ENCODE measurements at regions not wholly inside any gene's neighbourhood (a gene's known extent, or its start where the extent isn't known, plus 50 kb on each side); places are given as distances from the start of the nearest gene placed in this dataset.
"Not testable (repeated sequence)": the region's sequence is repeated elsewhere in the genome, so short reads cannot be mapped to it uniquely, and the experiment has no call there.

DNA sequence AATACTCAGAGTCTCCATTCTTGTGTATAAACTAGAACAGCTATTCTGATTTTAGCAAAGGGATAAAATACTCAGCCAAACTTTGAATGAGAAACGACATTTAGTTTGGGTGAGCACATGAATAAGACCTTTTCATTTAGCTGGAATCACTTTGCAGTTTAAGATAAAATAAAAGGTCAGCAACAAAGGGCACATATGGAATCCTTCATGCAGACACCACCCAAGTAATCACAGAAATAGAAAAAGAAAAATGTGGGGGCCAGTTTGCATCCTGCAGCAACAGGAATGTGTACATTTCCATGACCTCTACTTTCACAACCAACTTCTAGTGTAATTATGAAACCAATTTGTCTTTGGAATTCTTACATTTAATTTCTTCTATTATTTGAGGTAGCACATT, 1637.4 kb downstream of the PCDH9 start:
- DNase-seq, result no peak

DNA sequence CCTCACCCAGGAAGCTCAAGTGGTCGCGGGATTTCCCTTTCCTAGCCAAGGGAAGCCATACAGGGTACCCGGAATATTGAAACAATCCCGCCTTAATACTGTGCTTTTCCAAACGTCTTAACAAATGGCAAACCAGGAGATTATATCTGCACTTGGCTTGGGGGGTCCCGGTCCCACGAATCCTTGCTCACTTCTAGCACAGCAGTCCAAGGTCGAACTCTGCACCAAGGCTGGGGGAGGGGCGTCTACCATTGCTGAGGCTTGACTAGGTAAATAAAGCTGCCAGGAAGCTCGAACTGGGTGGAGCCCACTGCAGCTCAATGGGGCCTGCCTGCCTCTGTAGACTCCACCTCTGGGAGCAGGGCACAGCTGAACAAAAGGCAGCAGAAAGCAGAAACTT, 1644.8 kb downstream of the PCDH9 start:
- no peak for DNase-seq

DNA sequence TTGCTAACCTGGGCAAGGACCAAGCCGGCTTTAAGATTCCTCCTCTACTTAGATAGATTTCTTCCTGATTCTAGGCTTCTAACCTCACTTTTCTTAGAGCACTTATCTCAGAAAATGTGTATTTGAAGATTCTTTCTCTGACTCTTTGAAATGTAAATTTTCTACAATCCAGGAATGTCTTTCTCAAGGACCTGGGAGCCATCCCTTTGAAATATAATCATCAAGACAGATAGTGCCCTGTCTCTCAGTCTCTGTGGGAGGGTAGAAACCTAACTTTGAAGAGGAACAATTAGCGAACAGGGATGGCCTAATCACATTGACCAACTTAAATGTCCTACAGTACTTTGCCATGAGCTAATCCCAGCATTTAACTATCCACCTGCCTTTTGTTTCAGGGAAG, 1646.0 kb downstream of the PCDH9 start:
- no peak for DNase-seq

DNA sequence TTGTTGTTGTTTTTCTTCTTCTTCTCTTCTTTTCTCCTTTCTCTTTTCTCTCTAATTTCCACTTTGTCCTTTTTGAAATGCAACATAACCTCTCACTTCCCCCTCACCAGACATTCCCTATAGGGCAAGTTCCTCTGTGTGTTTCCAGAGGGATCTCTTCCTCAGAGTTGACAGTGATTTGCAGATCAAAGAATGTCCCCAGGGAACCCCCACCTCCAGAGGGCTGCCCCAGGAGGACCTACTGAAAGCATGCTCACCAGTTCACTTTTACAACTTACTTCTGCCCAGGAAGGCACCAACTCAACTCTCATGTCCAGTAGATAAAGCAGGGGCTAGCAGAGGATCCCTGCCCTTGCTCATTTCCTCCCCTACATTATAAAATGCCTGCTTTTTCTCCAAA, 1648.0 kb downstream of the PCDH9 start:
- no peak for DNase-seq

DNA sequence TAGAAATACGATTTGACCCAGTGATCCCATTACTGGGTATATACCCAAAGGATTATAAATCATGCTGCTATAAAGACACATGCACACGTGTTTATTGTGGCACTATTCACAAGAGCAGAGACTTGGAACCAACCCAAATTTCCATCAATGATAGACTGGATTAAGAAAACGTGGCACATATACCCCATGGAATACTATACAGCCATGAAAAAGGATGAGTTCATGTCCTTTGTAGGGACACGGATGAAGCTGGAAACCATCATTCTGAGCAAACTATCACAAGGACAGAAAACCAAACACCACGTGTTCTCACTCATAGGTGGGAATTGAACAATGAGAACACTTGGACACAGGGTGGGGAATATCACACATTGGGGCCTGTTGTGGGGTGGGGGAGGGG, 1665.6 kb downstream of the PCDH9 start:
- DNase-seq, result not testable (repeated sequence)

DNA sequence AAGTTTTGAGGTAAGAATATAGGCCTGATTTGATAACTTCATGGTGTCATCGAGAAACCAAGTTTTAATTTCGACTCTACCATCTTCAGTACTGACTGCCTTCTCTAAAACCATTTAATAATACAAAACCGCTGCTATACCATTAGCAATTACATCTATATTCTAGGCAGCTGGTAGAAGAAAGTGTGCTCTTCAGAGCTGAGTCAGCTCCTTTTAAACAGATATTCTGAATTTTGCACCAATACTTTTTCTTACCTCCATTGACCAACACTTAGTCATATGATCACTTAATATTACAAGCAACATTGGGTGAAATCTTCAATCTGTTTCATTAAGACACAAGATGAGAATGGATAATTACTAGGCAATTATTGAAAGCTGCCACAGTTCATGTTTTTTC, 1667.8 kb downstream of the PCDH9 start:
- no peak for DNase-seq

DNA sequence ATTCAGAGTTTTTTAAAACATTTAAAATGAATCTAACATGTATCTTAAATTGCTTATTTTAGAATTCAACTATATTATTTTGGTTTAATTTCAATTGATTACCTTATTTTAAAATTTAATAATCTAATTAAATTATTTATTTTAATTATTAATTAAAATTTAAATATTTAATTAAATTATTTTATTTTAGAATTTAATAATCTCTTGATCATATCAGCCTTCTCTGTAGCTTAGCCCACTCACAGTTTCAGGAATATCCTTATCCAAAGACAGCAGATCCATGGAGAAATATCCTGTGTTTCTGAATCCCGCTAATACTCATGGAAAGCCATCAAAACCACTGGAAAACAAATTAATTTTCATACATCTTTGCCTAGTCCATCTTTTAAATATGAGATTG, 1669.2 kb downstream of the PCDH9 start:
- no peak for DNase-seq

DNA sequence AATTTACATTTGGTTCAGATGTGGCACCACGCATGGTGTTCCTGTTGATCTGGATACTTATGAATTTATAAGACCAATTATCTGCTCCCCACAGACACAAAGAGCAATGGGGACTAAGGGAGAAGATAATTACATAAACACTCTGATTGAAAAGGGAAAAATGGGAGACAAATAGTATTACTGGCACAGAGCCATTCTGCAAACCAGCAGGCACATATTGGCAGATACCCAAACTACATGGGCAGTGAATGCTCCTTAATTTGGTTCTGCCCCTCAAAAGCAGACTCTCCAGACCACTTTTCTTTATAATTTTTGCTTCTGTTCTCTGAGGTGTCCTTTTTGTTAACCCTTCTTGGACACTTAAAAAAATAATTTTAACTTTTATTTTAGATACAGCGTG, 1674.2 kb downstream of the PCDH9 start:
- DNase-seq, result no peak

DNA sequence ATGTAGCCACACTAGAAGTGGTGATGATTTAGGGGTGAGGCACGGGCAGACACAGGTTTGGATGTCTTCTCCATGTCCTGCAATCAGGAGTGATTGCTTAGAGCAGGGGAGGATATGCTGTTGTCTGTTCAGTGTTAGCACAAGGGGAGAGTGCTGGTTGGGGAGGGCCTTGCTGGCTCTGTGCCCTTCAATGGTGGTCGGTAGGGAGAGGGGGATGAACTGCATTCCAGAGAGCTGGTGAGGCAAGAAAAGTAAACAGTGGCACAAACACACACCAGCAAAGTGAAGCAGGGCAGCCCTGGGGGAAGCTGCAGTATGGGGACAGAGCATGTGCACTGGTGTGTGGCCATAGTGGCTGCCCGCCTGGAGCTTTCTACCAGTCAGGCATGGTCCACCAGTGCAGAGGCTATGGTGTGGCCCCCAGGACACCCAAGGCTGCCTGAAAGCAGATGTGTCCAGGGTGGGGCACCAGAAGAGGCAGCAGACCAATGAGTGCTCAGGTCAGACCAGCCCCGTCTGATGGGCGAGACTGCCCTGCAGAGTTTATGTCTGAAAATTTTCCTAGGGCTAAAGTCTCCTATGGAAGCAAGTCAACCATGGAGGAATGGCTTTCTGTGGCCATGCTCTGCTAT, 1676.9 kb downstream of the PCDH9 start:
- DNase-seq, result no peak

DNA sequence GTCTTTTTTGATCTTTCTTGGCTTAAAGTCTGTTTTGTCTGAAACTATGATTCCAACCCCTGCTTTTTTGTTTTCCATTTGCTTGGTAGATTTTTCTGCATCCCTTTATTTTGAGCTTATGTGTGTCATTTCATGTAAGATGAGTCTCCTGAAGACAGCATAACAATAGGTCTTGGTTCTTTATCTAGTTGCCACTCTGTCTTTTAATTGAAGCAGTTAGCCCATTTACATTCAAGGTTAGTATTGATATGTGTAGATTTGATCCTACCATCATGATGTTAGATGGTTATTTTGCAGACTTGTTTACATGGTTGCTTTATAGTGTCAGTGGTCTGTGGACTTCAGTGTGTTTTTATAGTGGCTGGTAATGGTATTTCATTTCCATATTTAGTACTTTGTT, 1678.9 kb downstream of the PCDH9 start:
- DNase-seq, result no peak

DNA sequence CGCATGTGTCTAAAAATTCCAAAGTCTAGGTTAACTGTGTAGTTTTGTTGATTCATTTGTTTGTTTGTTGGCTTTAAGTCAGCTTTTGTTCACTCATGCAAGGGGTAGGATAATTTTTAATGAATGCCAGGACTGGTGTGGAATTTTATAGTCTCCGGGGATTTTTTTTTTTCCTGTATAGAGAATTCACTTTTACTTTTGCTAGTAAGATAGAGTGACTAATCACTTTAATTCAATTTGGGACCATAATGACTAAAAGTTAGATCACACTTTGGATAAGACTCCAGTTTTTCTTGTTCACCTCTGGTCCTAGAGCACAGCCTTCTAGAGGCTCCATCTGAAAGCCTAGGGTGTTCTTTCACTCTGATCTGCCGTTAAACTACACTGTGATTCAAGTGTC, 1690.0 kb downstream of the PCDH9 start:
- no peak for DNase-seq

DNA sequence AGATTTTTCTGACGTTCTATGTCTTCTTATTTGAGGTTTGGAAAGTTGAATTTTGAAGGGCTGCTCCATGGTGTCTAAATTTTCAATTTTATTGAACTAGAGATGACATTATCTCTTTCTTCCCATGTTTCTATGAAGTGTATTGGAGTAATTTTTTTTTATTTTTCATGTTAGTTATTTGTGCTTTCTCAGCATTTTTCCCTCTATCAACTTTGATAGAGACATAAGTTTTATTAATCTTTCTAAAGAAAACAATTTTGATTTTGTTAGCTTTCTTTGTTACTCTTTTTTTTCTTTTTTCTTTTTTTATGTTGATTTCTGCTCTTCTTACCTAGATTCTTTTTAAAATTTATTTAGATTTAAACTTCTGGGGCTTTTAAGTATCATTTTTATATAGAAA, 1694.8 kb downstream of the PCDH9 start:
- no peak for DNase-seq

DNA sequence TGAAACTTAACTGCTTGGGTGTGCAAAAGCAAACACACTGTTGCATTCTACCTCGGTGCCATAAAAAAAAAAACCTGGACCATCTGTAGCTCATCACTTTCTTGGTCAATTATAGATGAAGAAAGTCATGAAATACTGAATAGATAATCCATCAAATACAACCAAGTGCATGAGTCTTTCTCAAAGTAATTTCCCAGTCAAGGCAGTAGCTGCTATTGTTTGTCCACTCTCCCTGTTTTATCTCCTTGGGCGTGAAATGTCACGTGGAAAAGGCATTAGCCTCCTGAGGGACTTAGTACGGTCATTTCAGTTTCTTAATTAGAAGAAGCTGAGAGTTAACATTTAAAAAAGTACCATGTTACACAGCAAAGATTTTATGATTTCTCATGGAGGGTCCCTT, 1697.9 kb downstream of the PCDH9 start:
- no peak for DNase-seq

DNA sequence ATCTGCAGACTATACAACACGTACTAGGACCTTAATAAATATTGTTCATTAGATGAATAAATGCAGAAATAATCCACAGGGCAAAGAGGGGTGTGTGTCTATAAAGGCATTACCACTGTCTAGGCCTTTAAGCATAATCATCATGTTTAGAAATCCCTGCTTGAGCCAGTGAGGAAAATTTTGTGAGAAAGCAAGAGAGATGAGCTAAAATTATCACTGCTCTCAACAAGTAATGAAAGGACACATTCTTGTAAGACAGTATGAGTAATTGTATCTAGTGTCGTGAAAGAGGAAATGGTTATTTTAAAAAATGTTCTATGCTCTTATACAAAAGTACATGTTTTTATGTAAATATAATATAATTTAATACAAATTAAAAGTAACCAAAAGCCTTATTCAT, 1699.4 kb downstream of the PCDH9 start:
- no peak for DNase-seq

DNA sequence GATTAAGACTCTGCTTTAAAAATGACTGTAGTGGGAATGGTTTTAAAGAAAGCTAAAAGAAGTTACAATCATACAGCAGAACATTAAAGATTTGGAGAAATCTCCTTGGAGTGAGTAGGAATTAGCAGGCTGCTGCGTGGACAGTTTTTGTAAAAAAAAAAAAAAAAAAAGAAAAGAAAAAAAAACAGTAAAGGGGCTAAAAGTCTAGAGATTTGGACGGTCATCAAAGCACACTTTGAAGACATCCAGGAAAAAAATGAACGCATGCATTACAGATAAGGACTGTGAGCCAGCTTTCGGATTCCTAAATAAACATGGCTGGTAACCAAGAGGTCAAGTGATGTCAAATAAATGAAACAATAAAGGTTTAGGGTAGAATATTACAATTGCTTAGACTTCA, 1700.6 kb downstream of the PCDH9 start:
- DNase-seq, result no peak

DNA sequence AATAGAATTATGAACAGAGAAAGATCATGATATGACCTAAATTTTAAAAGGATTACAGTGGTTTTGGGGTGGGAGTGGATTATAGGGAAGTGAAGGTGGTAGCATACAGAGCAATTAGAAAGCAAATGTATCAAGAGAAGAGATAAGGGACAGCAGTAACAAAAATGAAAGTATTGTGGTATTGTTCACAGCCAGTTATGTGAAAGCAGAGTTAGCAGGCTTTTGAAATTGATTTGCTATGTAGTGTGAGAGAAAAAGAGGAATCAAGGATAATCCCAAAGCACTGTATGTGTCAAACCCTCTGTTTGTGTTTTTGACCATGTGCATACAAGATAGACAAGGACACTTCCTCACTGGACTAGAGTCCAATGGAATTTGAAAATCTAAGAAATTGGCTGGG, 1721.4 kb downstream of the PCDH9 start:
- DNase-seq, result no peak

DNA sequence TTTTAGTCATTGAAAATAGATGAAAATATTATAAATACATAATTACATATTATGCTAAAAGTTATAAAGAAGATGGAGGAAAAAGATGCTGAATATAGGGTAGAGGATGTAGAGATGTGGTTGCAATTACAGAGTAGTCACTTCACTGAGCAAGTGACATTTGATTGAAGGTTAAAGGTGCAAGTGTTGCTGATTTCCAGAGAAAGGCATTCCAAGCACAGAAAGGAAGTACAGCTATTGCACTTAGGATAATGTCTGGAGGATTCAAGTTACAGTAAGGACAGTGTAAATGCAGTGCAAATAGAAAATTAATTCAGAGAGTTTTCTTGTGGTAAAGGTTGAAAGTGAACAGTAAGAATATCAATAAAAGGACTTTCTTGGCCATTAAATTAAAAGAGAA, 1721.8 kb downstream of the PCDH9 start:
- no peak for DNase-seq

DNA sequence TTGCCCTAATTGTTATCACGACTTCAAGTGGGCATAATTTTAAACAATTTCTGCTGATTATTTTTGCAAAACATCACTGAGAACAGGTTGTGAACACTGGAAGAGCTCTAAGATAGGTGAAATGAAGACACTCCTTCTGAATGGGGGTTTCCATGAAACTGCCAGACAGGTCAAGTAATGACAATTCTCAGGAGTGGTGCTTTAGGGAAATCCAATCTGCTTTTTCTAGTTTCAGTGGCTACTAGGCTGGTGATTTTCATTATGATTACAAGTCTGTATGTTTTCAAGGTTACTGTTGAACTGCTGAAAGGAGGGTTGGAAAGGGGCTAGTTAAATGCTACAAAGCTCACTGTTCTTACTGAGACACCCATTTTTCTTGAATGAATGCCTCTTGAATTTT, 1724.2 kb downstream of the PCDH9 start:
- no peak for DNase-seq

DNA sequence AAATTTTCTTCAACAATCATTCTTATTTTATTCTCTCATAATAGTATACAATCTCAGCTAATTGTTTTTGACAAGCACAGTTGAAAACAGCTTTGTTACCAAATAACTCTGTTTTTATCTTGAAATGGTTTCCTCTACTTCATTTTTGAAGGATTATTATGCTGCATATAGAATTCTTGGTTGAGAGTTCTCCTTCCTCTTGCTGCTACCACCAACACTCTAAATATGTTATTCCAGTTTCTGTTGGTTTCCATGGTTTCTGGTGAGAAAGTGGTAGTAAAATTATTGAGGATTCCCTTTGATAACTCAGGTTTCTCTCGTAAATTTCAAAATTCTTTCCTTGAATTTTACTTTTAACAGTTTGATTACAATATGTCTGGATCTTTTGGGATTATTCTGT, 1725.9 kb downstream of the PCDH9 start:
- no peak for DNase-seq

DNA sequence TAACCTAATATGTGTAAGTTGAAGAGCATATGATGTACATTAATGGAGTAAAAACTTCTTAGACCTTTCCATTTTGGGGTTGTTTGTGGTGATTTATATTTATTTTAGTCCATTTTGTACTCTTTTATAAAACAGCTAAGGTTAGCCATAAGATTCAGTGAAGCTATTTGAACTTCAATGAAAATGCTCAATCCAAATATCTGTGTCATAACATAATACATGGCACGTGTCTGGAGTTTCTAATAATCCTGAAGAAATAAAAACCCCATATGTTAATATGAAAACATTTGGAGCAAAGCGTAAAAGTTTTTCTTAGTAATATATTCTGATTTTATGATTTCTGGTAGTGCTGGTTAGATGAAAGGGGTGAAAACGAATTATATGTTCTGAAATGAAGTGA, 1729.7 kb downstream of the PCDH9 start:
- DNase-seq, result no peak

DNA sequence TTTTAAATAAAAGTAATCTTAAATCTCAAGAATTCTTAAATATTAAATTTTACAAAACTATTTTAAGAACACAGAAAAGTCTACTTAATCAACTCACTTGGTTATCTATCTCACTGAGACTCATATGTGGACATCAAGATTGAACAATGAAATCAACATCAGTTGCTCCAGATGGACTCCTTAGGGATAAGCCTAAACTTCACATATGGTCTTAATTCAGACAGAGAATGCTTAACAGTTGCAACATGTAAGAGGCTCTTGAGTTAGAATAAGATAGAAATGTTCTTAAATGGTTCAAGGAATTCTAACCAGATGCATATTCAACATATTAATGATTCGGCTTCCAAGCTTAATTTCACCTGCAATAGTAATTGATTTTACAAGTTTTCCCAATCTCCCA, 1730.9 kb downstream of the PCDH9 start:
- no peak for DNase-seq

DNA sequence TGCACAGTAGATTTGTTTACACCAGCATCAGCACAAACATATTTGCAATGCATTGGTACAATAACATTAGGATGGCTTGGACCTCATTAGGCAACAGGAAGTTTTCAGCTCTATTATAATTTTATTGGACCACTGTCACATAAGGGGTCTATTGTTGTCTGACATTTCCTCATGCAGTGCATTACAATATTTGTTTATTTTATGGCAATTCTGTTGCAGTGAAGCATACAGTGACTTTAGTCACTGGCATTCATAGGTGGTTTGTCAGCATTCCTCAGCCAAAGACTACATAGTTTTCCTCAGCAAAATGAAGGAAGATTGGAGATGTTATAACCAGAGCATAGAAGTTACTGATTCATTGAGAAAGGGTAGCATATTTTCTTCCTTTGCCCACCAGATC, 1732.9 kb downstream of the PCDH9 start:
- no peak for DNase-seq

DNA sequence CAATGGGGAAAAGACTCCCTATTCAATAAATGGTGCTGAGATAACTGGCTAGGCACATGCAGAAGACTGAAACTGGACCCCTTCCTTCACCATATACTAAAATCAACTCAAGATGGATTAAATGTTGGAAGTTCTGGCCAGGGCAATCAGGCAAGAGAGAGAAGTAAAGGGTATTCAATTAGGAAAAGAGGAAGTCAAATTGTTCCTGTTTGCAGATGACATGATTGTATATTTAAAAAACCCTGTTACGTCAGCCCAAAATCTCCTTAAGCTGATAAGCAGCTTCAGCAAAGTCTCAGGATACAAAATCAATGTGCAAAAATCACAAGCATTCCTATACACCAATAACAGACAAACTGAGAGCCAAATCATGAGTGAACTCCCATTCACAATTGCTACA, 1739.4 kb downstream of the PCDH9 start:
- DNase-seq, result not testable (repeated sequence)

DNA sequence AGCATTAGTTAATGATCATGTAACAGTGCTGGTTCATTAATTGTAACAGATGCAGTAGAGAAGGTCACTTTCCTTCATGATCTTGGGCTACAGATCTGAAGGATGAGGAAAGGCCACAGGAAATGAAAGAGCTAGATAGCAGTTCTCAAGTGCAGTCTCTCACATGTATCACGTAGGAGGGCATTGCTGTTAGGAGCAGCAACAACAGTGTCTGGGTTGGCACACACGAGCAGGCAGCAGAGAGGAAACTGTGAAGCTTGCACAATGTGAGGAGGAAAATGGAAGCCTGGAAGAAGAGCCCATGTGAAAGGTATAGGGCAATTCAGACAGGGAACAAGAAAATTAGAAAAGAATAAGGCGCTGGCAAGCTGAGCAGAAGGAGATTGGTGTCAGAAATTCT, 1741.5 kb downstream of the PCDH9 start:
- DNase-seq, result no peak

DNA sequence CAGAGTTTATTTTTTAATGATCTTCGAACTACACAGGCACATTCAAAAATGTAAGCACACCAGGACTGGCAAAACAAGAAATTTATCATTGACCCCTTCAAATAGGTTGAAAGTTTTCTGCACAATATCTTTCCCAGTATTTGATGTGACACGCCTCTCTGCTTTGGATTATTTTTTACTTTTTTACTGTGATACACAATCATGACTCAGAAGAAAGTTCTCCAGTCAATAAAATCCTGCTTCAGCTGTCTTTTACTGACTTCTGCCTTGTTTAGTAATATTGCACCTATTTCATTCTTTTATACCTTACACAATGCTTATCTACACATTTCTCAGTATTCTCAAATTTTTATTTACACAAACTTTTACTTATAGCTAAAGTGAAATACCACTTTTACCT, 1750.4 kb downstream of the PCDH9 start:
- DNase-seq, result no peak

DNA sequence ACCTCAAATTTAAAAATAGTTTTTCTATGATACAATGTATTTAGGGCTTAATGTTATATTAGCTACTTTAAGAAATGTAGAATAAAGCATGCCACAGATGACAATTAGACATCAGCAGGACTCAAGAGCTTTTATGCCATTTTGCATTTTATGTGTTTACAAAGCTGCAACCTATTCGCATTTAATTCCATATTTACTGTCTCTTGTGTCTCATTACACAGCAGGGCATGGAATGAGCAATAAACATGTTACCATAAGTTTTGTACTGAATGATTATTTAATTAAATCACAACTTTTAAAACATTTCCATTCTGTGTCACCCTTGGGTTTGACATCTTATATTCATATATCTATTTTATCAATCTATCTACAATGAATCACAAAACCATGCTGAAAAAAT, 1756.9 kb downstream of the PCDH9 start:
- DNase-seq, result no peak

All from 8988T (cell line).